ENCODE measurements at regions not wholly inside any gene's neighbourhood (a gene's known extent, or its start where the extent isn't known, plus 50 kb on each side); places are given as distances from the start of the nearest gene placed in this dataset.

DNA sequence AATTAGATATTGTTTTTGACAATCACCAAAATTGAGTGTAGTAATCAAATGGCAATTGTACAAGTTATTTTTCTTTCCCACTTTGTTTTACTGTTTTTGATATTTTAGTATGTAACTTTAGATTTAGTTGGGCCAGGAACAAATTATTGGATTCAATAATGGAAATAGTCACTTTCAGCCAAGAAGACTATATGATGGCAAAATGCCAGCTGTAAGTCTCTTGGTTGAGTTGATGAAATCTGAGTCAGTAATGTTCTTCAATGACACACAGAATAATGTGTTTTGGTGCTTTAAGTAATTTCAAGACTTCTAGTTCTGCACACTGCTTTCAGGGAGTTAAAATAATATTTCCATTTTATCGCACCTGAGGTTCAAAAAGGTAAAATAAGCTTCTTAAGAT lies 2022.0 kb upstream of the CELF4 start:
- TF ChIP-seq CTCF (IDR thresholded peaks at IDR 0.05) (no peak), POLR2A (IDR thresholded peaks at IDR 0.05) (no peak)

Data from Peyer's patch (tissue), 4 donors.